ENCODE measurements at regions not wholly inside any gene's neighbourhood (a gene's known extent, or its start where the extent isn't known, plus 50 kb on each side); places are given as distances from the start of the nearest gene placed in this dataset.

DNA sequence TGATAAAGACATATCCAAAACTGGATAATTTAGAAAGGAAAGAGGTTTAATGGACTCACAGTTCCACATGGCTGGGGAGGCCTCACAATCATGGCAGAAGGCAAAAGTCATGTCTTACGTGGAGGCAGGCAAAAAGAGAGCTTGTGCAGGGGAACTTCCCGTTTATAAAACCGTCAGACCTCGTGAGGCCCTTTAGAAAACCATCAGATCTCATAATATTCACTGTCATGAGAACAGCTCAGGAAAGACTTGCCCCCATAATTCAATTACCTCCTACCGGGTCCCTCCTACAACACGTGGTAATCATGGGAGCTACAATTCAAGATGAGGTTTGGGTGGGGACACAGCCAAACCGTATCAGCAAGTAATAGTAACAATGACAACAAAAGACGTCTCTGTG, 88.2 kb upstream of the SLC25A33 start:
- TF ChIP-seq POLR2A (IDR thresholded peaks at IDR 0.05) = no peak
- TF ChIP-seq POLR2AphosphoS5 (IDR thresholded peaks at IDR 0.05) = no peak

All from suprapubic skin (tissue), 4 donors.